Stomach (tissue), 8 donors: ENCODE measurements at regions not wholly inside any gene's neighbourhood (a gene's known extent, or its start where the extent isn't known, plus 50 kb on each side); places are given as distances from the start of the nearest gene placed in this dataset.

ENCODE experiments used
- DNase-seq, 2 donors: peaks; one replicate each; pipeline versions ENCODE4 v3.0.0 to v3.0.0-alpha.2; 2013 to 2019
- H3K27ac ChIP-seq, 5 donors: fragments of 200-600 bp in 4 of 5; sonication (generic) in 4 of 5; one replicate each; pipeline ENCODE4 v1.5.1; 2013 to 2019; ENCODE audit warnings: mild to moderate bottlenecking in 1 of 5, moderate library complexity in 1 of 5
- H3K27me3 ChIP-seq, 3 donors: fragments of 200-600 bp; sonication (generic); one replicate each; pipeline ENCODE4 v1.5.1; 2017 to 2019; ENCODE audit warnings: mixed run types in 1 of 3
- H3K36me3 ChIP-seq, 4 donors: fragments of 200-600 bp; sonication (generic); 1 replicate in 3 of 4; 2 replicates in 1 of 4; pipeline ENCODE4 v1.5.1; 2016 to 2019
- H3K4me1 ChIP-seq, 4 donors: fragments of 200-600 bp; sonication (generic); one replicate each; pipeline ENCODE4 v1.5.1; 2016 to 2019
- H3K4me3 ChIP-seq, 4 donors: fragments of 200-600 bp; sonication (generic) in 3 of 4; one replicate each; pipeline ENCODE4 v1.5.1; 2016 to 2019; ENCODE audit warnings: mild to moderate bottlenecking in 1 of 4
- H3K9me3 ChIP-seq, 4 donors: fragments of 200-600 bp; sonication (generic); one replicate each; pipeline ENCODE4 v1.5.1; 2016 to 2019
- EP300 ChIP-seq: sonication (generic); formaldehyde crosslinking; IDR thresholded peaks from one replicate; pipeline ENCODE4 v1.6.1; 2017; ENCODE audit warnings: antibody characterized with exemption
- POLR2A ChIP-seq, 4 donors: fragments of 450-650 bp; IDR thresholded peaks; one replicate each; pipeline ENCODE4 v1.6.1; 2016; ENCODE audit warnings: antibody characterized with exemption in 4 of 4, control low read depth in 2 of 4, mild to moderate bottlenecking in 1 of 4, moderate library complexity in 1 of 4
- POLR2AphosphoS5 ChIP-seq, 3 donors: sonication (generic); formaldehyde crosslinking; IDR thresholded peaks; one replicate each; pipeline ENCODE4 v1.6.1; 2016; ENCODE audit warnings: antibody characterized with exemption in 3 of 3
- WGBS, 5 donors: extraction: QIAGEN DNeasy Blood & Tissue Kit in 3 of 5; methylation state at CpG; one replicate each; pipeline versions ENCODE4 v1.1.5 to v1.1.7; 2013 to 2018; 5-methylcytosine and 5-hydroxymethylcytosine counted together
- intact Hi-C: fragments of 100-400 bp; cut with DNase I; formaldehyde crosslinking; loops from one replicate; pipeline ENCODE4 v1.15.1; 2023; ENCODE audit warnings: low total_unique reads
- TF ChIP-seq, protein P1 (sequence below), 7 experiments: fragments of 450-650 bp in 4 of 7; fragments of 200-600 bp in 3 of 7; sonication (generic) in 3 of 7; IDR thresholded peaks; one replicate each; pipeline ENCODE4 v1.5.1; 2016 to 2019; ENCODE audit warnings: antibody characterized with exemption in 7 of 7, control low read depth in 2 of 7, mild to moderate bottlenecking in 1 of 7
- donor health status: healthy with polysubstance abuse.
- donor health status: Bipolar disorder and iron deficiency.
- donor health status: healthy.

- no peak overlapping the region for H3K27ac ChIP-seq
- H3K36me3 ChIP-seq = peaks cover 0 to 32% (median 8%) of the 10 kb centered on the region in 4 donors
- H3K4me3 ChIP-seq = no peak overlapping the region
- intact Hi-C loops = no loop called here
- 84 to 95% (median 94%) methylated on average over 2 of the region's 2 CpGs for WGBS, 5 donors
- H3K9me3 ChIP-seq = peaks cover 0 to 8% (median 4%) of the 10 kb centered on the region in 4 donors
- H3K27me3 ChIP-seq = no peaks in the 10 kb centered on the region
- DNase-seq = no peak
- H3K4me1 ChIP-seq = no peaks in the 10 kb centered on the region
- TF ChIP-seq EP300 (no peak), POLR2AphosphoS5 (IDR thresholded peaks at IDR 0.05) (no peak), POLR2A (IDR thresholded peaks at IDR 0.05) (no peak)
- TF ChIP-seq, protein P1, sequence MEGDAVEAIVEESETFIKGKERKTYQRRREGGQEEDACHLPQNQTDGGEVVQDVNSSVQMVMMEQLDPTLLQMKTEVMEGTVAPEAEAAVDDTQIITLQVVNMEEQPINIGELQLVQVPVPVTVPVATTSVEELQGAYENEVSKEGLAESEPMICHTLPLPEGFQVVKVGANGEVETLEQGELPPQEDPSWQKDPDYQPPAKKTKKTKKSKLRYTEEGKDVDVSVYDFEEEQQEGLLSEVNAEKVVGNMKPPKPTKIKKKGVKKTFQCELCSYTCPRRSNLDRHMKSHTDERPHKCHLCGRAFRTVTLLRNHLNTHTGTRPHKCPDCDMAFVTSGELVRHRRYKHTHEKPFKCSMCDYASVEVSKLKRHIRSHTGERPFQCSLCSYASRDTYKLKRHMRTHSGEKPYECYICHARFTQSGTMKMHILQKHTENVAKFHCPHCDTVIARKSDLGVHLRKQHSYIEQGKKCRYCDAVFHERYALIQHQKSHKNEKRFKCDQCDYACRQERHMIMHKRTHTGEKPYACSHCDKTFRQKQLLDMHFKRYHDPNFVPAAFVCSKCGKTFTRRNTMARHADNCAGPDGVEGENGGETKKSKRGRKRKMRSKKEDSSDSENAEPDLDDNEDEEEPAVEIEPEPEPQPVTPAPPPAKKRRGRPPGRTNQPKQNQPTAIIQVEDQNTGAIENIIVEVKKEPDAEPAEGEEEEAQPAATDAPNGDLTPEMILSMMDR (IDR thresholded peaks at IDR 0.05) = no peak
Measured at GRCh38 chrX:74220277-74220676, 83.7 kb upstream of the ZCCHC13 start.

DNA sequence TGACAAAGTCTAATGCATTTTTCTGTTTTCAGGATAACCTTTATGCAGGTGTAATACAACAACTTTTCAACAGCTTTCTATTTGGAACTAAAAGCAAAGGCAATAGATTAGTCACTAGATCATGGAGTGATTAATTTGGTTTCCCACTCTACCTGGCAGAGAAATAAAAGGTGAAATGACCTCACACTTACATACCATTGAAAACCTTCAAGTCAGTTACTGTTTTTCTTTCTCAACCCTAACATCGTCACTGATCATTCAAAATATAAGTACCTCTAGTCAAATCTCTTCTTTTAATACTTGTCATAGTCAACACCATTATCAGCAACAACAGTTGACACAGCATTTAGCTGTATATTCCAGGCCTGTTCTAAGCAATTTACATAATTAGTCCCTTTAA, 85.1 kb upstream of the ZCCHC13 start:
- WGBS, 5 donors = 78 to 97% (median 87%) methylated on average over 1 of the region's 1 CpG
- H3K36me3 ChIP-seq = peaks cover 0 to 45% (median 14%) of the 10 kb centered on the region in 4 donors
- H3K27ac ChIP-seq = no peak overlapping the region
- H3K27me3 ChIP-seq = no peaks in the 10 kb centered on the region
- H3K4me3 ChIP-seq = no peak overlapping the region
- DNase-seq = no peak
- H3K4me1 ChIP-seq = no peaks in the 10 kb centered on the region
- intact Hi-C loops = no loop called here
- TF ChIP-seq EP300 (no peak), POLR2A (IDR thresholded peaks at IDR 0.05) (no peak), POLR2AphosphoS5 (IDR thresholded peaks at IDR 0.05) (no peak)
- TF ChIP-seq, protein P1 (IDR thresholded peaks at IDR 0.05) = no peak
- H3K9me3 ChIP-seq = no peaks in the 10 kb centered on the region

DNA sequence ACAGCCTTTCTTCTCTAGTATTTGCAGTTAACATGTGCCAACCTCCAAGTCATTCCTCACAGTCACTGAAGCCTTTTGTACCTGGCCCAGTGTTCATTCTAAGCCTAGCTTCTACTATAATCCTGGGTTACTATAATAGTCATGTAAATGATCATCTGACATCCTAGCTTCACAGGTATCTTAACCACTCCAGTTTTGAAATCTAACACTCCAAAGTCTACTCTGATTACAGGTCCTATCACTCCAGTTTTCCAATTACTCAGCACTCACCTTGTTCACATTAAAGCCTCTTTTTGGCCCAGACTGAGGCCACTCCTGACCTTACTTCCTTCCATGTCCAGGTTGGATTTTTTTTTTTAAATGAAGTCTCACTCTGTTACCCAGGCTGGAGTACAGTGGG, 87.6 kb upstream of the ZCCHC13 start:
- peaks cover 0 to 48% (median 15%) of the 10 kb centered on the region in 4 donors for H3K36me3 ChIP-seq
- TF ChIP-seq, protein P1 (IDR thresholded peaks at IDR 0.05) = no peak
- TF ChIP-seq POLR2AphosphoS5 (IDR thresholded peaks at IDR 0.05) (no peak), POLR2A (IDR thresholded peaks at IDR 0.05) (no peak), EP300 (no peak)
- no peaks in the 10 kb centered on the region for H3K27me3 ChIP-seq
- H3K9me3 ChIP-seq = no peaks in the 10 kb centered on the region
- no peak for DNase-seq
- no peak overlapping the region for H3K27ac ChIP-seq
- no peaks in the 10 kb centered on the region for H3K4me1 ChIP-seq
- no peak overlapping the region for H3K4me3 ChIP-seq
- intact Hi-C loops = no loop called here

GRCh38 chrX:74211911-74212310, 92.1 kb upstream of the ZCCHC13 start:
- Histone ChIP-seq H3K4me1 (no peaks in the 10 kb centered on the region), H3K27ac (no peak overlapping the region), H3K9me3 (no peaks in the 10 kb centered on the region), H3K36me3 (peaks cover 0 to 41% (median 20%) of the 10 kb centered on the region in 4 donors), H3K27me3 (no peaks in the 10 kb centered on the region), H3K4me3 (no peak overlapping the region)
- DNase-seq = no peak
- TF ChIP-seq EP300 (no peak), POLR2AphosphoS5 (IDR thresholded peaks at IDR 0.05) (no peak), POLR2A (IDR thresholded peaks at IDR 0.05) (no peak)
- TF ChIP-seq, protein P1 (IDR thresholded peaks at IDR 0.05) = no peak
- intact Hi-C loops = no loop called here
- 96 to 100% (median 98%) methylated on average over 1 of the region's 1 CpG for WGBS, 5 donors
